NB4 (cell line): ENCODE measurements at regions not wholly inside any gene's neighbourhood (a gene's known extent, or its start where the extent isn't known, plus 50 kb on each side); places are given as distances from the start of the nearest gene placed in this dataset.

ENCODE experiments used
- CTCF ChIP-seq: IDR thresholded peaks from one replicate; pipeline ENCODE4 v1.5.1; 2012; ENCODE audit warnings: low read depth, low read length
- TF ChIP-seq, protein P1 (sequence below): IDR thresholded peaks from 2 replicates; pipeline ENCODE4 v1.6.1; 2011; ENCODE audit warnings: low read depth, low read length

GRCh38 chr9:38250279-38251035 lies 142.0 kb upstream of the ALDH1B1 start:
- TF ChIP-seq, protein P1, sequence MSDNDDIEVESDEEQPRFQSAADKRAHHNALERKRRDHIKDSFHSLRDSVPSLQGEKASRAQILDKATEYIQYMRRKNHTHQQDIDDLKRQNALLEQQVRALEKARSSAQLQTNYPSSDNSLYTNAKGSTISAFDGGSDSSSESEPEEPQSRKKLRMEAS, result no peak
- no peak for TF ChIP-seq CTCF
